AG04450 (cell line): ENCODE measurements at regions not wholly inside any gene's neighbourhood (a gene's known extent, or its start where the extent isn't known, plus 50 kb on each side); places are given as distances from the start of the nearest gene placed in this dataset.

ENCODE experiments used
- CTCF ChIA-PET: fragments of 300-600, 350-600 bp; formaldehyde crosslinking; extraction: SDS; loops from one replicate; lab custom pipeline; 2022; ENCODE audit warnings: antibody characterized with exemption, inconsistent platforms; lab: Charles Lee
- POLR2A ChIA-PET: fragments of 350-600 bp; formaldehyde crosslinking; extraction: SDS; loops from one replicate; lab custom pipeline; 2021; ENCODE audit warnings: antibody characterized with exemption, inconsistent platforms; lab: Yijun Ruan, JAX
- DNase-seq: peaks from one replicate; pipeline ENCODE4 v3.0.0-alpha.2; 2011; ENCODE audit warnings: low read depth, low spot score
- H3K27ac ChIP-seq: one replicate; pipeline ENCODE4 v1.5.1; 2012; ENCODE audit warnings: low read depth, low read length, control low read depth
- H3K27me3 ChIP-seq: one replicate; pipeline ENCODE4 v1.6.0; 2012; ENCODE audit warnings: low read length; ENCODE audit not compliant: control insufficient read depth, insufficient read depth
- H3K4me3 ChIP-seq: 2 replicates; pipeline ENCODE4 v1.5.1; 2011; ENCODE audit warnings: mild to moderate bottlenecking, low read depth, low read length, control low read depth
- H3K9me3 ChIP-seq: 2 replicates; pipeline ENCODE4 v1.5.1; 2012; ENCODE audit warnings: low read length; ENCODE audit not compliant: control insufficient read depth, insufficient read depth
- CTCF ChIP-seq: IDR thresholded peaks from 2 replicates; pipeline ENCODE4 v1.5.1; 2011; ENCODE audit warnings: low read depth, low read length, control low read depth, inconsistent platforms

- TF ChIP-seq CTCF = no peak
- POLR2A ChIA-PET = no interaction called here
- no peaks in the 10 kb centered on the region for H3K9me3 ChIP-seq
- H3K4me3 ChIP-seq = no peak overlapping the region
- H3K27ac ChIP-seq = no peak overlapping the region
- no peak for DNase-seq
- CTCF ChIA-PET = no interaction called here
- no peaks in the 10 kb centered on the region for H3K27me3 ChIP-seq
Observed at GRCh38 chr1:185498207-185498606, 181.2 kb upstream of the IVNS1ABP start.

- ChIA-PET POLR2A (no interaction called here), CTCF (interaction anchor here (0.6 to 0.7 kb wide), 2 partner anchors 15 to 17 kb away, joined by 3 to 6 read pairs; no protein-coding TSS in a partner anchor)
- no peak for DNase-seq
Observed at GRCh38 chr1:185497177-185497576, 180.1 kb upstream of the IVNS1ABP start.

GRCh38 chr1:185495898-185496297, 178.9 kb upstream of the IVNS1ABP start:
- Histone ChIP-seq H3K27ac (no peak overlapping the region), H3K9me3 (no peaks in the 10 kb centered on the region), H3K4me3 (no peak overlapping the region), H3K27me3 (no peaks in the 10 kb centered on the region)
- POLR2A ChIA-PET = no interaction called here
- no peak for TF ChIP-seq CTCF
- CTCF ChIA-PET = no interaction called here
- no peak for DNase-seq

More at GRCh38 chr1:185497177-185497576, 180.1 kb upstream of the IVNS1ABP start:
- Histone ChIP-seq H3K27me3 (no peaks in the 10 kb centered on the region), H3K27ac (no peak overlapping the region), H3K9me3 (no peaks in the 10 kb centered on the region), H3K4me3 (no peak overlapping the region)
- no peak for TF ChIP-seq CTCF

- CTCF ChIA-PET = no interaction called here
Observed at GRCh38 chr1:185495007-185495406, 178.0 kb upstream of the IVNS1ABP start.

More at GRCh38 chr1:185495007-185495406, 178.0 kb upstream of the IVNS1ABP start:
- no peaks in the 10 kb centered on the region for H3K9me3 ChIP-seq
- H3K27ac ChIP-seq = no peak overlapping the region
- no peaks in the 10 kb centered on the region for H3K27me3 ChIP-seq
- no peak overlapping the region for H3K4me3 ChIP-seq
- DNase-seq = no peak
- no peak for TF ChIP-seq CTCF
- POLR2A ChIA-PET = no interaction called here
